ENCODE measurements at regions not wholly inside any gene's neighbourhood (a gene's known extent, or its start where the extent isn't known, plus 50 kb on each side); places are given as distances from the start of the nearest gene placed in this dataset.

DNA sequence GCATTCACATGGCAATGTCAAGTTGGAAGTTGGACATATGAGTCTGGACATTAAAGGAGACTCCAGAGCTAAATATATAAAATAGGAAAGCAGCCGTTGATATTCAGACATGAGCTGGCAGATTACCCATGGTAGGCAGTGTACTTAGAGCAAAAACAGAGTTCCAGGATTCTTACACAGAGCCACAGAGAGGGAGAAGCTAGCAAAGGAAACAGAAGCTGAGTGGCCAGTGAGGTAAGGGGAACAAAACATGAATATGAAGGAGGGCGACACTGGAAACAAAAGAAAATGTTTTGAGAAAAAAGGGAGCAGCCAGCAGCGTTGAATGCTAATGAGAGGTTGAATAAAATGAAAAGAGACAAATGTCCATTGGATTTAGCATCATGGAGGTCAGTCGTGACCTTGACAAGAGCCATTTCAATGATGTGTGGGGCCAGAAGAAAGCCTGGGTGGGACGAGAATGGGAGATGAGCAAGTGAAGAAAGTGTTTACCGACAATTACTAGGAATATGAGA is 198.4 kb downstream of the POU4F1 start:
- peaks cover 2% of the 10 kb centered on the region for H3K27me3 ChIP-seq (ENCODE audit: control insufficient read depth, insufficient read depth, low read length)
- DNase-seq (ENCODE audit: low read depth in 4 of 6, low spot score in 6 of 6), result no peak

DNA sequence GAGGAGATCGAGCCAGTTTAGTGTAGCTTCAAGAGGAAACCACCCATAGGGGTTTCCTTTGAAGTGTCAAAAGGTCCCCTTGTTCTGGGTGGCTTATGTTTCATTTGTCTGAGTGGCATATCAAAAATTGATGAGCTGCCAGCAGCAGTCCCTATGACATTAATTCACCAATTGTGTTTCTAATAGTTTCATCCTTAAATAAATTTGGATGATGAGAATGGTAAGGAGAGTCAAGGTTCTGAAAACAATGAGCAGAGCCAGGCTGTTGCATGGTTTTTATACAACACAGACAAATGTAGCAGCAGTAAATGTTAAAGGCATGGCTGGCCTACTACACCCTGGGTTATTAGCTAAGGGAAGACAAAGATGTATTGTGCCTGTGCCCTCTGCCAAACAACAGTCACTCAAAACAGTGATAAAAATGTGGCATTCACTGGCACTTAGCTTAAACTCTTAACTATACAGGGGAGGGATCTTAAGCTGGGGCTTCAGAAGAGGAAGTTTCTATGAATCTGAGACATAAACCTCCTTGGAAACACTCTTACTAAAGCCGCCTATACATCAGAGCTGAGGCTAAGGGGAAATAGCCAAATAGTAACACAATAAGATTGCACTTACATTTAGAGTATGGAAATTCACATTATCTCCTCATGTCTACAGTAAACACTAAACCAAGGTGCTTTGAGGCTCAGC is 200.5 kb downstream of the POU4F1 start:
- Histone ChIP-seq H3K9me3 (ENCODE audit: control insufficient read depth, insufficient read depth, low read length) (no peaks in the 10 kb centered on the region), H3K27ac (ENCODE audit: low read depth, low read length) (no peak overlapping the region), H3K4me3 (ENCODE audit: low read depth, low read length) (no peak overlapping the region), H3K27me3 (ENCODE audit: control insufficient read depth, insufficient read depth, low read length) (peaks cover 2% of the 10 kb centered on the region), H3K4me1 (ENCODE audit: control insufficient read depth, insufficient read depth, low read length) (no peaks in the 10 kb centered on the region), H3K36me3 (ENCODE audit: control insufficient read depth, insufficient read depth, low read length) (no peaks in the 10 kb centered on the region)
- WGBS (ENCODE audit: insufficient coverage), result no CpG with 5 or more reads among the region's 2 CpGs
- peak in 1 of 6 donors; percentile 9 for DNase-seq (ENCODE audit: low read depth in 4 of 6, low spot score in 6 of 6)

More for the DNA sequence above, 198.4 kb downstream of the POU4F1 start:
- Histone ChIP-seq H3K4me1 (ENCODE audit: control insufficient read depth, insufficient read depth, low read length) (no peaks in the 10 kb centered on the region), H3K36me3 (ENCODE audit: control insufficient read depth, insufficient read depth, low read length) (no peaks in the 10 kb centered on the region), H3K4me3 (ENCODE audit: low read depth, low read length) (no peak overlapping the region), H3K9me3 (ENCODE audit: control insufficient read depth, insufficient read depth, low read length) (no peaks in the 10 kb centered on the region), H3K27ac (ENCODE audit: low read depth, low read length) (no peak overlapping the region)
- 55% methylated on average over 6 of the region's 6 CpGs for WGBS (ENCODE audit: insufficient coverage)

DNA sequence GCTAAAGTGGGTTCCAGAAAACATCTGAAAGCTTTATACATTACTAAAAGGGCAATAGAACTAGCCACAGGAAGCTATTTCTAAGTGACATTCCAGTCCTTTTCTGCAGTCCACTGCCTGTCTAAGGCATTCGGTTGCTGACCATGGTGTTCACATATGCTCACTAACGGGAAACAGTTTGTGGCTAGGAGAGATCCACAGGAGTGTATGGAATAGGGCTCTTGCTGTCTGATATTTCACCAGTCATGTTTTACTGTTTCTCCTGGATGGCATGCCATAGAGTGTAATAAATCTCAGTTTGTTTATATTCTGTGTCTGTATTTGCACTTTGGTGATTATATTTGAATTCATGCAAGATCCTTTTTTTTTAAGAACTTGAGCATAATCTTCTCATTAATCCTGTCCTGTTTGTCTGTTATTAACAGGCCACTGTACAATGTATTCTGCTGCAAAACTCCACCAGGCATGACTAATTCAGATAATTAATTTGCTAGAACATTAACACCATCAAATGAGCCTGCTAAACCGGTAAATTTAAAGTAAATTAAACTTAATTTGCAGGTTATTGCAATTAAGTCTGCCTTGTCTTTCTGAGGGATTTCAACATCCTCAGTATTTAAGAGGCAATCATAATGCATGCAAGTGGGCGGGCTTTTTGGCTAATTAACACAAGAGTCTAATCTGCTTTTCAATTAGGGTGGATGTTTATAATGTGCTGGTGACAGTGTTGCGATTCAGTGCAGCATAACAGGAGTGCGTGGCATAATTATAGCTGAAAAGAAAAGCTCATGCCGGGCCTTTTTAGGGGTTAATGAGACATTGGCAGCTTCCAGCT is 201.3 kb downstream of the POU4F1 start:
- Histone ChIP-seq H3K4me3 (ENCODE audit: low read depth, low read length) (no peak overlapping the region), H3K27ac (ENCODE audit: low read depth, low read length) (no peak overlapping the region), H3K36me3 (ENCODE audit: control insufficient read depth, insufficient read depth, low read length) (no peaks in the 10 kb centered on the region), H3K4me1 (ENCODE audit: control insufficient read depth, insufficient read depth, low read length) (no peaks in the 10 kb centered on the region), H3K9me3 (ENCODE audit: control insufficient read depth, insufficient read depth, low read length) (no peaks in the 10 kb centered on the region), H3K27me3 (ENCODE audit: control insufficient read depth, insufficient read depth, low read length) (peaks cover 2% of the 10 kb centered on the region)
- DNase-seq (ENCODE audit: low read depth in 4 of 6, low spot score in 6 of 6), result peak in 2 of 6 donors; percentile 79 to 92
- WGBS (ENCODE audit: insufficient coverage), result 11% methylated on average over 5 of the region's 7 CpGs

DNA sequence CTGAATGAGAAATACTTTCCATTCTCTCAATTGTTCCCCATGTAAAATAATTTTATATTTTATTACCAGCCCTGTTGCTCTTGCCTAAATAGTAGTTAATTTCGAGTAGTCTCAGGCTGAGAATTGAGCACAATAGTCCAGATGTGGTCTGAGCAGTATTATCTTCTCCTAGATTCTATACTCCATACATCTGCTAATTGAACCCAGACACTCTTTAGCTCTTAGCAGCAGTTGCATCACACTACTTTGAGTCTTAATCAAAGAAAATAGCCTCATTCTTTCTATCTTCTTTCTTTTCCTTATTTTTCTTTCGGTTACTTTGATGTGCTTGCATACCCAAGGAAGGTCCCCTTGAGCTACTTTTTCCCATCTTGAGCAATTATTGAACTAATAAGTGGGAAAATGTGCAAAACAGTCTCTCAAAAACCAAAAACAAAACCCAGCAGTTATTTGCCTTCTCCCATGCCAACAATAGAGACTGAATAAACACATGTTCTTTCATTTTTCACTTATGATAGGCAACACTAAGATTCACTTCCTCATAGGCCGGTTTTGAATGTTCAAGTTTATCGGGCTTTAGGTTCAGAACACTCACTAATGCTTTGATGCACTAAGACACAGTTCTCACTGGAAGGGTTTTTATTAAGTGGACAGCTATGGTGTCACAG is 204.5 kb downstream of the POU4F1 start:
- H3K4me1 ChIP-seq (ENCODE audit: control insufficient read depth, insufficient read depth, low read length), result no peaks in the 10 kb centered on the region
- H3K27me3 ChIP-seq (ENCODE audit: control insufficient read depth, insufficient read depth, low read length), result peaks cover 2% of the 10 kb centered on the region
- DNase-seq (ENCODE audit: low read depth in 4 of 6, low spot score in 6 of 6), result no peak
- H3K4me3 ChIP-seq (ENCODE audit: low read depth, low read length), result no peak overlapping the region
- no peaks in the 10 kb centered on the region for H3K9me3 ChIP-seq (ENCODE audit: control insufficient read depth, insufficient read depth, low read length)
- no CpG with 5 or more reads among the region's 4 CpGs for WGBS (ENCODE audit: insufficient coverage)
- H3K27ac ChIP-seq (ENCODE audit: low read depth, low read length), result no peak overlapping the region
- H3K36me3 ChIP-seq (ENCODE audit: control insufficient read depth, insufficient read depth, low read length), result no peaks in the 10 kb centered on the region

DNA sequence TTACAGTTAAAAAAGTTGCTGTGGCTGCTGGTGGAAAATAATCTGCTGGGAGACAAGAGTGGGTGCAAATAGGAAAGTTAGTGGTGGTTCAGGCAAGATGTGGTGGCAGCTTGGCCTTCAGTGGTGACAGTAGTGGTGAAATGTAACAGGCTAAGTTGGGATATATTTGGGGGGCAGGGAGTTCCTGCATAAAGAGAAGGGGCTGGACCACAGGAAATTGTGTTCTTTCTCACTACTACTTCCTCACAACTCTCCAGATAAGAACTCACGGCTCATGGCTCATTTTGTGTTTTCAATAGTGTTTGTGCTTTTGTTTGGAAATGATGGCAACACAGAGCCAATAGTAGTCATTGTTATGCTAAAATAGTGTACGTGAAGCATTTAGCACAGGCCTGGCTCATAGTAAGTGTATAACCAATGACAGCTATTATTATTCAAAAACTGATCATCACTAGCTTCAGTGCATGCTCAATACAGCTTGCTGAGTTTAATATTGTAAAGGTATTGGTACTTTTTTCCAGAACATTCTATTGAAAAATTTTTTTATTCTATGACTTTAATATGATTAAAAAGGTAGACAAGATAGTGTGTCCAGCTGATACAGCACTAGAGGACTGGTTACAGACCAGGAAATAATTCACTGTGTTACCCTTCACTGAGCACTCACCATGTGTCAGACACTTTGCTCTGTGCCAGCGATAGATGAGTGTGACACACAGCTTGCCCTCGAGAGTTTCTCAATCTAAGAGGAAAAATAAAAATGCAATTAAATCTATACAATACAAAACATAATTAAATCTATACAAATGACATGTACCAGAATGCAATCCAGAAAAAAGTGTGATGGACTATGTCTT is 209.8 kb downstream of the POU4F1 start:
- Histone ChIP-seq H3K27ac (ENCODE audit: low read depth, low read length) (no peak overlapping the region), H3K9me3 (ENCODE audit: control insufficient read depth, insufficient read depth, low read length) (no peaks in the 10 kb centered on the region), H3K4me3 (ENCODE audit: low read depth, low read length) (no peak overlapping the region), H3K4me1 (ENCODE audit: control insufficient read depth, insufficient read depth, low read length) (no peaks in the 10 kb centered on the region), H3K27me3 (ENCODE audit: control insufficient read depth, insufficient read depth, low read length) (no peaks in the 10 kb centered on the region), H3K36me3 (ENCODE audit: control insufficient read depth, insufficient read depth, low read length) (no peaks in the 10 kb centered on the region)
- DNase-seq (ENCODE audit: low read depth in 4 of 6, low spot score in 6 of 6), result no peak
- no CpG with 5 or more reads among the region's 4 CpGs for WGBS (ENCODE audit: insufficient coverage)

DNA sequence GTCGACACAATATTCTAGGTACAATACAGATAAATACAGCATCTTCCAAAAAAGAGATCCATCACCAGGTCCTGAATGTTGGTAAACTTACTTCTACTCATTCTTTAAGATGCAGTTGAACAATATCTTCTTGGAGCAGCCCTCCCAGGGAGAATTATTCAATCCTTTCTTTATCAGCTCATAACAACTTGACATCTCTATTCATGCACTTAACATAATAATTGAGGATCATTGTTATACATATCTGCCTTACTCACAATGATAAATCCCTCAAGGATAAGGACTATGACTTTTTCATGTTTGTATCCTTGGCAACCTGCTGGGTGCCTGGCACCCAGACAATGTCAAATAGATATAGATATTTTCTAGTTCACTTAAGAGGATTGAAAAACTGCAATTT is 219.5 kb downstream of the POU4F1 start:
- H3K9me3 ChIP-seq (ENCODE audit: control insufficient read depth, insufficient read depth, low read length), result no peaks in the 10 kb centered on the region
- H3K4me1 ChIP-seq (ENCODE audit: control insufficient read depth, insufficient read depth, low read length), result no peaks in the 10 kb centered on the region
- H3K36me3 ChIP-seq (ENCODE audit: control insufficient read depth, insufficient read depth, low read length), result no peaks in the 10 kb centered on the region
- H3K4me3 ChIP-seq (ENCODE audit: low read depth, low read length), result no peak overlapping the region
- peaks cover 2% of the 10 kb centered on the region for H3K27me3 ChIP-seq (ENCODE audit: control insufficient read depth, insufficient read depth, low read length)
- no peak overlapping the region for H3K27ac ChIP-seq (ENCODE audit: low read depth, low read length)
- DNase-seq (ENCODE audit: low read depth in 4 of 6, low spot score in 6 of 6), result no peak
- no CpG with 5 or more reads among the region's 1 CpG for WGBS (ENCODE audit: insufficient coverage)

DNA sequence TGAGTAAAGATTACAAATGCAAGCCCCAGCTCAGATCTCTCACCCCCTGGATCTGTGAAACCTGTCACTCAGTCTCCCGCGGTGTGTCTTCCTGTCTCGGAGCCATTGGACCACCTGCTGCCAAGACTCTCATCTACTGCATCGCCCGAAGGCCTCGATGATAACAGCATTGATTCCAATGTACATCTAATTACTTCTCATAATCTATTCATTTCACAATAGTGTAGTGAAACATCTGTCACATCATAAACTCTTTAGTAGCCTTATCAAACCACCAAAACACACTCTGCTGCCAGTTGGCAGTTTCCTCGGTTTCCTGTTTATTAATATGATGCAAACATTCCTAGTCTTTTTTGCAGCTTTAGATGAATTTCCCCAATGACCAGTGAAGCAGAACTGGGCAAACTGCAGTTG is 220.3 kb downstream of the POU4F1 start:
- H3K4me1 ChIP-seq (ENCODE audit: control insufficient read depth, insufficient read depth, low read length), result no peaks in the 10 kb centered on the region
- no peak overlapping the region for H3K27ac ChIP-seq (ENCODE audit: low read depth, low read length)
- peak in 1 of 6 donors; percentile 82 for DNase-seq (ENCODE audit: low read depth in 4 of 6, low spot score in 6 of 6)
- H3K4me3 ChIP-seq (ENCODE audit: low read depth, low read length), result no peak overlapping the region
- 80% methylated on average over 1 of the region's 7 CpGs for whole genome bisulfite sequencing (ENCODE audit: insufficient coverage)
- peaks cover 2% of the 10 kb centered on the region for H3K27me3 ChIP-seq (ENCODE audit: control insufficient read depth, insufficient read depth, low read length)
- no peaks in the 10 kb centered on the region for H3K9me3 ChIP-seq (ENCODE audit: control insufficient read depth, insufficient read depth, low read length)
- no peaks in the 10 kb centered on the region for H3K36me3 ChIP-seq (ENCODE audit: control insufficient read depth, insufficient read depth, low read length)

DNA sequence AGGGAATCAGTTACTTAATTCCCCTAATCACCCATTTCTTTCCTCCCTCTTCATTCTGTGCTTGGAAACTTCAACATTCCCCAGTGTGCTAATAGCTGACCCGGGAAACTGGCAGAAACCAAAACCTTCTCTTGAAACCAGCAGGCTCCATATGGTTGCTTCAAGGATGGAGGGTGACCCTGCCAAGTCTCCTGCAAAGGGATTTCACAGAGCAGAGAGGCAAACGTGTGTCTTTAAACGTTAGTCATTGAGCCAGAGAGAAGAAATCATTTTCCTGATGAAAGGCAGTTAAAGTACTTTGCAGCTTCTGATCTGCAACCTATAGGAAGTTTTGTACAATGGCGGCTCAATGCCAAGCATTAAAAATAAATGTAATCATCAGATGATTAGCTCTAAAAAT is 220.9 kb downstream of the POU4F1 start:
- Histone ChIP-seq H3K27me3 (ENCODE audit: control insufficient read depth, insufficient read depth, low read length) (peaks cover 2% of the 10 kb centered on the region), H3K4me1 (ENCODE audit: control insufficient read depth, insufficient read depth, low read length) (no peaks in the 10 kb centered on the region), H3K36me3 (ENCODE audit: control insufficient read depth, insufficient read depth, low read length) (no peaks in the 10 kb centered on the region), H3K27ac (ENCODE audit: low read depth, low read length) (no peak overlapping the region), H3K4me3 (ENCODE audit: low read depth, low read length) (no peak overlapping the region), H3K9me3 (ENCODE audit: control insufficient read depth, insufficient read depth, low read length) (no peaks in the 10 kb centered on the region)
- peak in 2 of 6 donors; percentile 68 for DNase-seq (ENCODE audit: low read depth in 4 of 6, low spot score in 6 of 6)
- 17% methylated on average over 2 of the region's 4 CpGs for WGBS (ENCODE audit: insufficient coverage)

DNA sequence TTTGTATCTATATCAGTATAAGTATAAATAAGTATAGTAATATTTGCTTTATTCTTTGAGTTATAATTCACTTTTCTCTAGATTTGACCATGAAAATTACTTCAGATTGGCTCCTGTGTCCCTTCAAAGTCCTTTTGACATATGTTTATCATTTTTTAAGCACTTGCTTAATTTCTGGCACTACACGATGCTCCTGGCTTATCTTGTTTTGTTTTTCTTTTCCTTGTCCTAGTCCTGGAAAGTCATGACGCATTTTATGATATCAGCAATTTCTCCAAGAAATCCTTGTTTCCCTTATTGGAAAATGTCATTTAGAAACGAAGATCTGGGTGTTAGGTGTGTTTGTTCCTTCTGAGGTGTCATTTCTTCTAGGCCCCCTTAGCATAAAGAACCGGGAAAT is 226.5 kb downstream of the POU4F1 start:
- H3K27me3 ChIP-seq (ENCODE audit: control insufficient read depth, insufficient read depth, low read length), result no peaks in the 10 kb centered on the region
- no peaks in the 10 kb centered on the region for H3K36me3 ChIP-seq (ENCODE audit: control insufficient read depth, insufficient read depth, low read length)
- 100% methylated on average over 1 of the region's 4 CpGs for WGBS (ENCODE audit: insufficient coverage)
- DNase-seq (ENCODE audit: low read depth in 4 of 6, low spot score in 6 of 6), result no peak
- no peaks in the 10 kb centered on the region for H3K4me1 ChIP-seq (ENCODE audit: control insufficient read depth, insufficient read depth, low read length)
- no peak overlapping the region for H3K27ac ChIP-seq (ENCODE audit: low read depth, low read length)
- H3K9me3 ChIP-seq (ENCODE audit: control insufficient read depth, insufficient read depth, low read length), result no peaks in the 10 kb centered on the region
- H3K4me3 ChIP-seq (ENCODE audit: low read depth, low read length), result no peak overlapping the region

All from spinal cord (tissue), 9 donors.